ENCODE measurements at regions not wholly inside any gene's neighbourhood (a gene's known extent, or its start where the extent isn't known, plus 50 kb on each side); places are given as distances from the start of the nearest gene placed in this dataset.

DNA sequence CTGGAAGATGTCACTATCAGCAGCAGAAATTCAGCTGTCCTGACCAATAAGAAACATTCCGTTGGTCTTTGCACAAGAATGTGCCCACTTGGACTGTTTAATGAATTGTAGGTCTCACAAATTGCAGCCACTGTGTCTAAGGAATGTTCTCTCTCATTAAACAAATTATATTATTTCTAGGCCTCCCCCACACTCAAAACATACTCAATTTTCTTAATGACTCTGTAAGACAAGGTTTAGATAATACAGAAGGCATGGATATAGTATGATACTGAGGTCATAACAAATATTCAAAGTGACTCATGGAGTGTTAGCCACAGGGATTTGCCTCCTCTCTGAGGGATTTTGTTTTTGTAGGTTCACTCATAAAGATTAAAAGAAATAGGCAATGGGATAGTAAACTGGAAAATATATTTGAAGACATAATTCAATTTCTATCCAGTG is 197.5 kb downstream of the PTN start:
- TF ChIP-seq, protein P1, sequence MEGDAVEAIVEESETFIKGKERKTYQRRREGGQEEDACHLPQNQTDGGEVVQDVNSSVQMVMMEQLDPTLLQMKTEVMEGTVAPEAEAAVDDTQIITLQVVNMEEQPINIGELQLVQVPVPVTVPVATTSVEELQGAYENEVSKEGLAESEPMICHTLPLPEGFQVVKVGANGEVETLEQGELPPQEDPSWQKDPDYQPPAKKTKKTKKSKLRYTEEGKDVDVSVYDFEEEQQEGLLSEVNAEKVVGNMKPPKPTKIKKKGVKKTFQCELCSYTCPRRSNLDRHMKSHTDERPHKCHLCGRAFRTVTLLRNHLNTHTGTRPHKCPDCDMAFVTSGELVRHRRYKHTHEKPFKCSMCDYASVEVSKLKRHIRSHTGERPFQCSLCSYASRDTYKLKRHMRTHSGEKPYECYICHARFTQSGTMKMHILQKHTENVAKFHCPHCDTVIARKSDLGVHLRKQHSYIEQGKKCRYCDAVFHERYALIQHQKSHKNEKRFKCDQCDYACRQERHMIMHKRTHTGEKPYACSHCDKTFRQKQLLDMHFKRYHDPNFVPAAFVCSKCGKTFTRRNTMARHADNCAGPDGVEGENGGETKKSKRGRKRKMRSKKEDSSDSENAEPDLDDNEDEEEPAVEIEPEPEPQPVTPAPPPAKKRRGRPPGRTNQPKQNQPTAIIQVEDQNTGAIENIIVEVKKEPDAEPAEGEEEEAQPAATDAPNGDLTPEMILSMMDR (IDR thresholded peaks at IDR 0.05; ENCODE audit: low read length, missing control alignments) = no peak
- H3K4me3 ChIP-seq (replicated peaks; ENCODE audit: low read depth, low read length) = no peak overlapping the region
- peak; percentile 55 for DNase-seq (ENCODE audit: low read depth)

DNA sequence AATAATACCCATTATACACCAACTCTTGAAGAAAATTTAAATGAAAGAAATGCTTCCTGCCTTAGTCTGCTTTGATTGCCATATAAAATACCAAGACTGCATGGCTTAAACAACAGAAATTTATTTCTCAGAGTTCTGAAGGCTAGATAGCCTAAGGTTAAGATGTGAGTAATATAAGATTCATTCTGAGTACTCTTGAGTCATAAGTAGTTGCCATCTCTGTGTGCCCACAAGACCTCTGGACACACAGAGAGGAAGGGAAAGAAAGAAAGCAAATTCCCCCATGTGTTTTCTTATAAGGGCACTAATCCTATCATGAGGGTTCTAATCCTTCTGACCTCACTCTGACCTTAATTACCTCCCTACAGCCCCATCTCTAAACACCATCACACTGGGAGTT is 201.2 kb downstream of the PTN start:
- TF ChIP-seq, protein P1 (IDR thresholded peaks at IDR 0.05; ENCODE audit: low read length, missing control alignments) = no peak

DNA sequence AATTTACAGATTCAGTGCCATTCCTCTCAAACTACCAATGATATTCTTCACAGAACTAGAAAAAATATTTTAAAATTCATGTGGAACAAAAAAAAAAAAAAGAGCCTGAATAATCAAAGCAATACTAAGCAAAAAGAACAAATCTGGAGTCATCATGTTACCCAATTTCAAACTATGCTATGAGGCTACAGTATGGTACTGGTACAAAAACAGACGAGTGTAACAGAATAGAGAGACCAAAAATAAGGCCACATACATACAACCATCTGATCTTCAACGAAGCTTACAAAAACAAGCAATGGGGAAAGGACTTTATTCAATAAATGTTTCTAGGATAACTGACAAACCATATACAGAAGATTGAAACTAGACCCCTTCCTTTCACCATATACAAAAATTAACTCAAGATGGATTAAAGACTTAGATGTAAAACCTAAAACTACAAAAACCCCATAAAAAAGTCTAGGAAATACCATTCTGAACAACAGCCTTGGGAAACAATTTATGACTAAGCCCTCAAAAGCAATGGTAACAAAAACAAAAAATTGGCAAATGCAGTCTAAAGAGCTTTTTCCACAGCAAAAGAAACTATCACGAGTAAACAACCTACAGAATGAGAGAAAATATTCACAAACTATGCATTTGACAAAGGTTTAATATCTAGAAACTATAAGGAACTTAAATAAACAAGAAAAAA is 207.7 kb downstream of the PTN start:
- H3K4me3 ChIP-seq (replicated peaks; ENCODE audit: low read depth, low read length) = no peak overlapping the region
- DNase-seq (ENCODE audit: low read depth) = peak; percentile 42
- TF ChIP-seq, protein P1 (IDR thresholded peaks at IDR 0.05; ENCODE audit: low read length, missing control alignments) = no peak

More for the DNA sequence above, 201.2 kb downstream of the PTN start:
- H3K4me3 ChIP-seq (replicated peaks; ENCODE audit: low read depth, low read length) = no peak overlapping the region
- DNase-seq (ENCODE audit: low read depth) = no peak

DNA sequence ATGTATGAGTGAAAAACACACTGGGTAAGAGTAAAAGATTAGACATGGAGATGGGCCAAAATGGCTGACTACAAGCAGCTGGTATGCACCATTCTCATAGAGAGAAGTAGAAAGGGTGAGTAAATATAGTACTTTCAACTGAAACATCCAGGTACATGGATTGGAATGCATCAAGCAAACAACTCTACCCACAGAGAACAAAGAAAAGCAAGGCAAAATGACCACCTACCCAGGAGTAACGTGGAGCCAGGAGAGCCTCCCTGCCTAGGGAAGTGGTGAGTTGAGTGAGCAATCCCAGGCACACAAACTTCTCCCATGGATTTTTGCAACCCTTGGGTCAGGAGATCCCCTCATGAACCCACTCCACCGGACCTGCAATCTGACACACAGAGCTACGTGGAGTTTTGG is 212.8 kb downstream of the PTN start:
- DNase-seq (ENCODE audit: low read depth) = peak; percentile 51
- H3K4me3 ChIP-seq (replicated peaks; ENCODE audit: low read depth, low read length) = no peak overlapping the region
- TF ChIP-seq, protein P1 (IDR thresholded peaks at IDR 0.05; ENCODE audit: low read length, missing control alignments) = no peak

DNA sequence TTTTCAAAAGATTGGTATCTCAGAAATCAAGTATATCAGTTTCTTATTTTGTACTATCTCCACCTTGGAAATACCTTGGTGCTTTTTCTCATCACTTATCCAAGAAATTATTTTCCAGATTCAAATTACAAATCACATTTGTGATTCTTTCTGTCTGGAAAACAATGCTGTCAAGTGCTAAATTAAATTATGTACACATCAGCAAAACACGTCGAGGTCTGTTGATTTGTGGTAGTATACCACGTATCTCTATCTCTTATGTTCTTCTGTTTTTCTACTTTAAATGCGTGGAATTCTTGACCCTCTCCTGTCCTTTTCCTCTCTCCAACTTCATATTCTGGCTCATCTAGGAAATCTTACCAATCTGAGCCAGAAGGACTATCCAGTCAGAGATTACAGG is 214.5 kb downstream of the PTN start:
- TF ChIP-seq, protein P1 (IDR thresholded peaks at IDR 0.05; ENCODE audit: low read length, missing control alignments) = no peak
- DNase-seq (ENCODE audit: low read depth) = no peak
- H3K4me3 ChIP-seq (replicated peaks; ENCODE audit: low read depth, low read length) = no peak overlapping the region

DNA sequence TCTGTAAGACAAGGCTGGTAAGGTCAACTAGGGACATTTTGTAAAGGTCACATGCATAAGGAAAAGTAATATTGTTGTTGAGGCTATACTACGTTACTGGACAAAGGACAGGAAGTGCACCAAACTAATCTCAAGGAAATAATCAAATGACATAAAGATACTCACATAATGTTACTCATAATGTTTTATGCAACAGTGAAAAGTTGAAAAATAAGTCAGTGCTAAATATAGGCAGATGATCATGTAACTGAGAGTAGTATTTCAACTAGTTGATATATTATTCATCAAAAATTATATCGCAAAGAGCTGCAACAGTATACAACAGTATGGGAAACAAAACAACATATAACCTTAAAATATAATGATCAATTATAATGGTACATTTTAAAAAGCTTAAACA is 215.7 kb downstream of the PTN start:
- DNase-seq (ENCODE audit: low read depth) = peak; percentile 14
- TF ChIP-seq, protein P1 (IDR thresholded peaks at IDR 0.05; ENCODE audit: low read length, missing control alignments) = no peak

DNA sequence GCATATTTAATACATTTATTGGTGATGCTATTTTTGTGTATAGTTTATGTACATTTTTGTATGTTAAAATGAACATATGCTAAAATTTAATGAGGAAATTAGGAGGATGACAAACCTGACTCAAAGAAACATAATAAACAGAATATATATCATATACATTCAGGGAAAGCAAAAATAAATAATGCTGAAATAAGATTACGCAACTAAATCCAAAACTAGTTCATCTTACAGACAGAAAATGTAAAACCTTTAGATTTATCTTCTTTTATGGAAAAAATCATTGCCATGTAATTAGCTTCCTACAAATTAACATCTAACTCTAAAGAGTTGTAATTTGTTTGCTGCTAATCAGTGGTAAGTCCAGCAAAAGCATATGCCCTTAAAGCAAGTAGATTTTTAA is 216.5 kb downstream of the PTN start:
- DNase-seq (ENCODE audit: low read depth) = no peak
- TF ChIP-seq, protein P1 (IDR thresholded peaks at IDR 0.05; ENCODE audit: low read length, missing control alignments) = no peak
- H3K4me3 ChIP-seq (replicated peaks; ENCODE audit: low read depth, low read length) = no peak overlapping the region

More for the DNA sequence above, 215.7 kb downstream of the PTN start:
- no peak overlapping the region for H3K4me3 ChIP-seq (replicated peaks; ENCODE audit: low read depth, low read length)

Data from fibroblast of pulmonary artery (primary cell).